ENCODE measurements at regions not wholly inside any gene's neighbourhood (a gene's known extent, or its start where the extent isn't known, plus 50 kb on each side); places are given as distances from the start of the nearest gene placed in this dataset.

DNA sequence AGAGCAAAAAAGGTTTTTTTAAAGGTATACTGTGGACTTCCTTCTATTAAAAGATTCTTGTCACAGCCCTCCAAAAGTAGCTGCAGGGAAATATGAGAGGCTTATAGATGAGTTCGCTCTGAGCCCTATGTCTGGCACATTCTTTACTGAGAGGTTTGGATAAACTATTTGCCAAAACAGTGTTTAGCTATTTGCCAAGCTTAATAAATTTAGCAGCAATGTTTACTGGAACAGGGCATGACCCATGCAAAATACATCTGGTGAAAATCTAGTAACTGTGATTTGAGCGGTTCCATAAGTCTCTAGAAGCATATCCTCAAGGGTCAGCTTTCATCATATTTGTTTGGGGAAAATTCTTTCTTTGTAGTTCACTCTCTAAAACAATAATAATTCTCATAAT lies 1696.7 kb upstream of the PIK3C3 start:
- Histone ChIP-seq H3K36me3 (ENCODE audit: control insufficient read depth in 2 of 2, extremely low read depth in 1 of 2, insufficient read depth in 2 of 2, low read length in 2 of 2) (no peaks in the 10 kb centered on the region), H3K79me2 (ENCODE audit: control insufficient read depth, insufficient read depth, low read length) (no peaks in the 10 kb centered on the region), H4K20me1 (replicated peaks; ENCODE audit: control insufficient read depth, extremely low read depth, insufficient read depth, low read length) (no peaks in the 10 kb centered on the region), H3K4me1 (ENCODE audit: control insufficient read depth, extremely low read depth, insufficient read depth, low read length) (no peaks in the 10 kb centered on the region), H3K4me3 (replicated peaks in 1 of 3; ENCODE audit: insufficient read depth in 1 of 3, low read depth in 1 of 3, low read length in 3 of 3) (no peak overlapping the region), H2AFZ (ENCODE audit: low read depth, low read length) (no peak overlapping the region), H3K27me3 (ENCODE audit: control insufficient read depth in 2 of 2, insufficient read depth in 2 of 2, low read length in 2 of 2) (no peaks in the 10 kb centered on the region), H3K9me1 (replicated peaks; ENCODE audit: control insufficient read depth, extremely low read depth, insufficient read depth, low read length) (no peaks in the 10 kb centered on the region), H3K4me2 (ENCODE audit: insufficient read depth, low read length) (no peak overlapping the region), H3K27ac (ENCODE audit: insufficient read depth, low read depth, low read length) (no peak overlapping the region), H3K9ac (replicated peaks; ENCODE audit: extremely low read depth, insufficient read depth, low read length) (no peak overlapping the region), H3K9me3 (replicated peaks; ENCODE audit: control insufficient read depth, insufficient read depth, low read length) (no peaks in the 10 kb centered on the region)
- ChIA-PET POLR2A (no interaction called here), CTCF (no interaction called here)
- BruUV-seq (replicated peaks) = no TSS peak
- intact Hi-C loops (cut with micrococcal nuclease) = no loop called here
- dilution Hi-C loops (cut with MboI; ENCODE audit: extremely low pct_ligation_motif_present, low sequenced_read_pairs) = no loop called here
- no peak for DNase-seq (ENCODE audit: low read depth, low spot score)
- TF ChIP-seq POLR2AphosphoS5 (IDR thresholded peaks at IDR 0.05; ENCODE audit: insufficient read depth, low read depth, low read length) = no peak
- TF ChIP-seq GATA2 (IDR thresholded peaks at IDR 0.05; ENCODE audit: insufficient read depth, insufficient read length, low read depth, low read length) = no peak
- no peak for TF ChIP-seq MYC (IDR thresholded peaks at IDR 0.05; ENCODE audit: low read depth, low read length)
- TF ChIP-seq JUN (IDR thresholded peaks at IDR 0.05; ENCODE audit: borderline replicate concordance, insufficient read depth, insufficient read length, low read depth) = no peak
- no peak for TF ChIP-seq FOS (IDR thresholded peaks at IDR 0.05; ENCODE audit: borderline replicate concordance, insufficient read depth, low read length)
- no peak for TF ChIP-seq EZH2 (IDR thresholded peaks at IDR 0.05; ENCODE audit: borderline replicate concordance, low read depth, low read length, severe bottlenecking)
- TF ChIP-seq, protein P1, sequence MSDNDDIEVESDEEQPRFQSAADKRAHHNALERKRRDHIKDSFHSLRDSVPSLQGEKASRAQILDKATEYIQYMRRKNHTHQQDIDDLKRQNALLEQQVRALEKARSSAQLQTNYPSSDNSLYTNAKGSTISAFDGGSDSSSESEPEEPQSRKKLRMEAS (IDR thresholded peaks at IDR 0.05; ENCODE audit: insufficient read depth, insufficient read length) = no peak
- TF ChIP-seq, protein P2, sequence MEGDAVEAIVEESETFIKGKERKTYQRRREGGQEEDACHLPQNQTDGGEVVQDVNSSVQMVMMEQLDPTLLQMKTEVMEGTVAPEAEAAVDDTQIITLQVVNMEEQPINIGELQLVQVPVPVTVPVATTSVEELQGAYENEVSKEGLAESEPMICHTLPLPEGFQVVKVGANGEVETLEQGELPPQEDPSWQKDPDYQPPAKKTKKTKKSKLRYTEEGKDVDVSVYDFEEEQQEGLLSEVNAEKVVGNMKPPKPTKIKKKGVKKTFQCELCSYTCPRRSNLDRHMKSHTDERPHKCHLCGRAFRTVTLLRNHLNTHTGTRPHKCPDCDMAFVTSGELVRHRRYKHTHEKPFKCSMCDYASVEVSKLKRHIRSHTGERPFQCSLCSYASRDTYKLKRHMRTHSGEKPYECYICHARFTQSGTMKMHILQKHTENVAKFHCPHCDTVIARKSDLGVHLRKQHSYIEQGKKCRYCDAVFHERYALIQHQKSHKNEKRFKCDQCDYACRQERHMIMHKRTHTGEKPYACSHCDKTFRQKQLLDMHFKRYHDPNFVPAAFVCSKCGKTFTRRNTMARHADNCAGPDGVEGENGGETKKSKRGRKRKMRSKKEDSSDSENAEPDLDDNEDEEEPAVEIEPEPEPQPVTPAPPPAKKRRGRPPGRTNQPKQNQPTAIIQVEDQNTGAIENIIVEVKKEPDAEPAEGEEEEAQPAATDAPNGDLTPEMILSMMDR (IDR thresholded peaks at IDR 0.05; ENCODE audit: extremely low read depth in 1 of 2, insufficient read depth in 1 of 2, low read depth in 1 of 2, low read length in 2 of 2) = no peak
- no peak for TF ChIP-seq POLR2A (IDR thresholded peaks at IDR 0.05; ENCODE audit: low read depth, low read length)
- no peak for FAIRE-seq

Measured in endothelial cell of umbilical vein (primary cell).